HEK293 (cell line): ENCODE measurements at regions not wholly inside any gene's neighbourhood (a gene's known extent, or its start where the extent isn't known, plus 50 kb on each side); places are given as distances from the start of the nearest gene placed in this dataset.

Experiments
- CTCF ChIA-PET: fragments of 350-600 bp; formaldehyde crosslinking; extraction: SDS; loops from one replicate; lab custom pipeline; 2021; ENCODE audit warnings: antibody characterized with exemption; lab: Yijun Ruan, JAX
- POLR2A ChIA-PET: fragments of 300-600 bp; formaldehyde crosslinking; extraction: SDS; loops from one replicate; lab custom pipeline; 2020; ENCODE audit warnings: antibody characterized with exemption, inconsistent platforms; lab: Yijun Ruan, JAX
- H3K27ac ChIP-seq: fragments of 200-500 bp; sonication (Bioruptor generic); 2 replicates; pipeline ENCODE4 v1.5.1; 2014; ENCODE audit warnings: low read depth, low read length, control low read depth, inconsistent platforms; ENCODE audit errors: extremely low read depth
- H3K36me3 ChIP-seq, 2 experiments: fragments of 200-500 bp in 1 of 2; sonication (Bioruptor generic) in 1 of 2; 1 replicate in 1 of 2; 2 replicates in 1 of 2; pipeline ENCODE4 v1.5.1; 2014 to 2017; ENCODE audit warnings: inconsistent platforms in 2 of 2, low read length in 2 of 2; ENCODE audit not compliant: control insufficient read depth in 2 of 2, insufficient read depth in 1 of 2
- H3K4me1 ChIP-seq: fragments of 200-500 bp; sonication (Bioruptor generic); 2 replicates; pipeline ENCODE4 v1.5.1; 2014; ENCODE audit warnings: mild to moderate bottlenecking, low read length, inconsistent platforms; ENCODE audit not compliant: control insufficient read depth, insufficient read depth
- H3K4me3 ChIP-seq: 2 replicates; pipeline ENCODE4 v1.5.1; 2011; ENCODE audit warnings: low read depth, mild to moderate bottlenecking, control low read depth, low read length, moderate library complexity
- H3K9me3 ChIP-seq: fragments of 200-500 bp; sonication (Bioruptor generic); 2 replicates; pipeline ENCODE4 v1.5.1; 2014; ENCODE audit warnings: low read depth, low read length, inconsistent platforms; ENCODE audit not compliant: control insufficient read depth, insufficient read depth
- GLI4 ChIP-seq: fragments of 450-650 bp; formaldehyde crosslinking; IDR thresholded peaks from 2 replicates; pipeline ENCODE4 v1.5.1; 2016; ENCODE audit warnings: missing biosample characterization, missing genetic modification characterization
- KLF1 ChIP-seq: fragments of 450-650 bp; formaldehyde crosslinking; IDR thresholded peaks from 2 replicates; pipeline ENCODE4 v1.5.1; 2016; ENCODE audit warnings: missing biosample characterization, missing genetic modification characterization
- KLF16 ChIP-seq: fragments of 450-650 bp; formaldehyde crosslinking; IDR thresholded peaks from 2 replicates; pipeline ENCODE4 v1.5.1; 2017; ENCODE audit warnings: missing biosample characterization, missing genetic modification characterization
- ZEB2 ChIP-seq: fragments of 450-650 bp; formaldehyde crosslinking; IDR thresholded peaks from 2 replicates; pipeline ENCODE4 v1.5.1; 2016; ENCODE audit warnings: missing biosample characterization, missing genetic modification characterization
- ZFHX2 ChIP-seq: fragments of 450-650 bp; formaldehyde crosslinking; conservative IDR thresholded peaks from 2 replicates; pipeline ENCODE4 v1.5.1; 2016; ENCODE audit warnings: missing biosample characterization, missing genetic modification characterization
- ZNF112 ChIP-seq: fragments of 450-650 bp; formaldehyde crosslinking; IDR thresholded peaks from 2 replicates; pipeline ENCODE4 v1.5.0; 2017; ENCODE audit warnings: missing biosample characterization, missing genetic modification characterization
- ZNF132 ChIP-seq: fragments of 450-650 bp; formaldehyde crosslinking; IDR thresholded peaks from 2 replicates; pipeline ENCODE4 v1.5.1; 2017; ENCODE audit warnings: missing biosample characterization, missing genetic modification characterization, borderline replicate concordance
- ZNF274 ChIP-seq, 2 experiments: fragments of 200-500 bp in 1 of 2; fragments of 450-650 bp in 1 of 2; sonication (Bioruptor generic) in 1 of 2; formaldehyde crosslinking in 1 of 2; IDR thresholded peaks; 2 replicates each; pipeline versions ENCODE4 v1.5.1 to v1.6.1; 2014 to 2016; ENCODE audit warnings: borderline replicate concordance in 1 of 2, inconsistent platforms in 1 of 2, low read length in 1 of 2, missing biosample characterization in 1 of 2, missing genetic modification characterization in 1 of 2
- ZNF324 ChIP-seq: fragments of 450-650 bp; formaldehyde crosslinking; IDR thresholded peaks from 2 replicates; pipeline ENCODE4 v1.5.1; 2016; ENCODE audit warnings: missing biosample characterization, missing genetic modification characterization
- ZNF48 ChIP-seq: fragments of 450-650 bp; formaldehyde crosslinking; IDR thresholded peaks from 2 replicates; pipeline ENCODE4 v1.5.1; 2016; ENCODE audit warnings: missing biosample characterization, missing genetic modification characterization
- ZNF510 ChIP-seq: fragments of 450-650 bp; formaldehyde crosslinking; IDR thresholded peaks from 2 replicates; pipeline ENCODE4 v1.5.1; 2018; ENCODE audit warnings: mild to moderate bottlenecking, missing genetic modification characterization, missing biosample characterization; ENCODE audit not compliant: insufficient replicate concordance
- ZNF707 ChIP-seq: fragments of 450-650 bp; formaldehyde crosslinking; IDR thresholded peaks from 2 replicates; pipeline ENCODE4 v1.5.1; 2016; ENCODE audit warnings: missing biosample characterization, missing genetic modification characterization
- TF ChIP-seq, protein P1 (sequence below): fragments of 450-650 bp; formaldehyde crosslinking; IDR thresholded peaks from 2 replicates; pipeline ENCODE4 v1.5.1; 2016; ENCODE audit warnings: missing biosample characterization, missing genetic modification characterization
- TF ChIP-seq, protein P2 (sequence below): fragments of 450-650 bp; formaldehyde crosslinking; IDR thresholded peaks from 2 replicates; pipeline ENCODE4 v1.5.1; 2016; ENCODE audit warnings: missing biosample characterization, missing genetic modification characterization
- TF ChIP-seq, protein P3 (sequence below): fragments of 450-650 bp; formaldehyde crosslinking; IDR thresholded peaks from 2 replicates; pipeline ENCODE4 v1.5.1; 2016; ENCODE audit warnings: missing biosample characterization, missing genetic modification characterization
- TF ChIP-seq, protein P4 (sequence below): fragments of 450-650 bp; IDR thresholded peaks from 2 replicates; pipeline ENCODE4 v1.5.1; 2018; ENCODE audit warnings: missing biosample characterization, mild to moderate bottlenecking, missing genetic modification characterization
- TF ChIP-seq, protein P5 (sequence below): fragments of 450-650 bp; formaldehyde crosslinking; IDR thresholded peaks from 2 replicates; pipeline ENCODE4 v1.5.1; 2016; ENCODE audit warnings: missing biosample characterization, missing genetic modification characterization, borderline replicate concordance

- no peaks in the 10 kb centered on the region for H3K9me3 ChIP-seq
- H3K4me1 ChIP-seq = no peaks in the 10 kb centered on the region
- no peak overlapping the region for H3K27ac ChIP-seq
- no peak for TF ChIP-seq ZNF510 (tag by site-specific recombination)
- no peak for TF ChIP-seq ZNF48 (tag by site-specific recombination)
- TF ChIP-seq ZNF112 = no peak
- no peak for TF ChIP-seq GLI4 (tag by site-specific recombination)
- no peak for TF ChIP-seq ZNF707 (tag by site-specific recombination)
- TF ChIP-seq KLF1 (tag by site-specific recombination) = no peak
- TF ChIP-seq ZEB2 (tag by site-specific recombination) = no peak
- TF ChIP-seq, protein P1, sequence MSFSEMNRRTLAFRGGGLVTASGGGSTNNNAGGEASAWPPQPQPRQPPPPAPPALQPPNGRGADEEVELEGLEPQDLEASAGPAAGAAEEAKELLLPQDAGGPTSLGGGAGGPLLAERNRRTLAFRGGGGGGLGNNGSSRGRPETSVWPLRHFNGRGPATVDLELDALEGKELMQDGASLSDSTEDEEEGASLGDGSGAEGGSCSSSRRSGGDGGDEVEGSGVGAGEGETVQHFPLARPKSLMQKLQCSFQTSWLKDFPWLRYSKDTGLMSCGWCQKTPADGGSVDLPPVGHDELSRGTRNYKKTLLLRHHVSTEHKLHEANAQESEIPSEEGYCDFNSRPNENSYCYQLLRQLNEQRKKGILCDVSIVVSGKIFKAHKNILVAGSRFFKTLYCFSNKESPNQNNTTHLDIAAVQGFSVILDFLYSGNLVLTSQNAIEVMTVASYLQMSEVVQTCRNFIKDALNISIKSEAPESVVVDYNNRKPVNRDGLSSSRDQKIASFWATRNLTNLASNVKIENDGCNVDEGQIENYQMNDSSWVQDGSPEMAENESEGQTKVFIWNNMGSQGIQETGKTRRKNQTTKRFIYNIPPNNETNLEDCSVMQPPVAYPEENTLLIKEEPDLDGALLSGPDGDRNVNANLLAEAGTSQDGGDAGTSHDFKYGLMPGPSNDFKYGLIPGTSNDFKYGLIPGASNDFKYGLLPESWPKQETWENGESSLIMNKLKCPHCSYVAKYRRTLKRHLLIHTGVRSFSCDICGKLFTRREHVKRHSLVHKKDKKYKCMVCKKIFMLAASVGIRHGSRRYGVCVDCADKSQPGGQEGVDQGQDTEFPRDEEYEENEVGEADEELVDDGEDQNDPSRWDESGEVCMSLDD (tag by site-specific recombination) = no peak
- TF ChIP-seq, protein P2, sequence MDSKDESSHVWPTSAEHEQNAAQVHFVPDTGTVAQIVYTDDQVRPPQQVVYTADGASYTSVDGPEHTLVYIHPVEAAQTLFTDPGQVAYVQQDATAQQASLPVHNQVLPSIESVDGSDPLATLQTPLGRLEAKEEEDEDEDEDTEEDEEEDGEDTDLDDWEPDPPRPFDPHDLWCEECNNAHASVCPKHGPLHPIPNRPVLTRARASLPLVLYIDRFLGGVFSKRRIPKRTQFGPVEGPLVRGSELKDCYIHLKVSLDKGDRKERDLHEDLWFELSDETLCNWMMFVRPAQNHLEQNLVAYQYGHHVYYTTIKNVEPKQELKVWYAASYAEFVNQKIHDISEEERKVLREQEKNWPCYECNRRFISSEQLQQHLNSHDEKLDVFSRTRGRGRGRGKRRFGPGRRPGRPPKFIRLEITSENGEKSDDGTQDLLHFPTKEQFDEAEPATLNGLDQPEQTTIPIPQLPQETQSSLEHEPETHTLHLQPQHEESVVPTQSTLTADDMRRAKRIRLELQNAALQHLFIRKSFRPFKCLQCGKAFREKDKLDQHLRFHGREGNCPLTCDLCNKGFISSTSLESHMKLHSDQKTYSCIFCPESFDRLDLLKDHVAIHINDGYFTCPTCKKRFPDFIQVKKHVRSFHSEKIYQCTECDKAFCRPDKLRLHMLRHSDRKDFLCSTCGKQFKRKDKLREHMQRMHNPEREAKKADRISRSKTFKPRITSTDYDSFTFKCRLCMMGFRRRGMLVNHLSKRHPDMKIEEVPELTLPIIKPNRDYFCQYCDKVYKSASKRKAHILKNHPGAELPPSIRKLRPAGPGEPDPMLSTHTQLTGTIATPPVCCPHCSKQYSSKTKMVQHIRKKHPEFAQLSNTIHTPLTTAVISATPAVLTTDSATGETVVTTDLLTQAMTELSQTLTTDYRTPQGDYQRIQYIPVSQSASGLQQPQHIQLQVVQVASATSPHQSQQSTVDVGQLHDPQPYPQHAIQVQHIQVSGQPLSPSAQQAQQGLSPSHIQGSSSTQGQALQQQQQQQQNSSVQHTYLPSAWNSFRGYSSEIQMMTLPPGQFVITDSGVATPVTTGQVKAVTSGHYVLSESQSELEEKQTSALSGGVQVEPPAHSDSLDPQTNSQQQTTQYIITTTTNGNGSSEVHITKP (tag by site-specific recombination) = no peak
- no peaks in the 10 kb centered on the region for H3K36me3 ChIP-seq
- ChIA-PET CTCF (interaction anchor here (1.1 to 1.4 kb wide), 2 partner anchors 12 to 121 kb away, joined by 3 to 6 read pairs; no protein-coding TSS in a partner anchor), POLR2A (no interaction called here)
- H3K4me3 ChIP-seq = no peak overlapping the region
Measured at GRCh38 chr2:157181234-157181633, 76.3 kb upstream of the GALNT5 start.

GRCh38 chr2:157182204-157182709, 75.2 kb upstream of the GALNT5 start:
- Histone ChIP-seq H3K4me1 (no peaks in the 10 kb centered on the region), H3K9me3 (no peaks in the 10 kb centered on the region), H3K4me3 (no peak overlapping the region), H3K27ac (no peak overlapping the region), H3K36me3 (no peaks in the 10 kb centered on the region)
- POLR2A ChIA-PET = no interaction called here
- CTCF ChIA-PET = interaction anchor here (0.5 to 0.7 kb wide), 2 partner anchors 11 to 146 kb away, joined by 3 to 4 read pairs; no protein-coding TSS in a partner anchor
- no peak for TF ChIP-seq ZNF324 (tag by site-specific recombination)
- TF ChIP-seq, protein P3, sequence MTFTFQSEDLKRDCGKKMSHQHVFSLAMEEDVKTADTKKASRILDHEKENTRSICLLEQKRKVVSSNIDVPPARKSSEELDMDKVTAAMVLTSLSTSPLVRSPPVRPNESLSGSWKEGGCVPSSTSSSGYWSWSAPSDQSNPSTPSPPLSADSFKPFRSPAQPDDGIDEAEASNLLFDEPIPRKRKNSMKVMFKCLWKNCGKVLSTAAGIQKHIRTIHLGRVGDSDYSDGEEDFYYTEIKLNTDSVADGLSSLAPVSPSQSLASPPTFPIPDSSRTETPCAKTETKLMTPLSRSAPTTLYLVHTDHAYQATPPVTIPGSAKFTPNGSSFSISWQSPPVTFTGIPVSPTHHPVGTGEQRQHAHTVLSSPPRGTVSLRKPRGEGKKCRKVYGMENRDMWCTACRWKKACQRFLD = no peak
- no peak for TF ChIP-seq ZNF274 (IDR thresholded peaks at IDR 0.05; ENCODE audit: low read length)
- no peak for TF ChIP-seq ZNF274 (tag by site-specific recombination; IDR thresholded peaks at IDR 0.05; ENCODE audit: borderline replicate concordance)
- TF ChIP-seq, protein P4, sequence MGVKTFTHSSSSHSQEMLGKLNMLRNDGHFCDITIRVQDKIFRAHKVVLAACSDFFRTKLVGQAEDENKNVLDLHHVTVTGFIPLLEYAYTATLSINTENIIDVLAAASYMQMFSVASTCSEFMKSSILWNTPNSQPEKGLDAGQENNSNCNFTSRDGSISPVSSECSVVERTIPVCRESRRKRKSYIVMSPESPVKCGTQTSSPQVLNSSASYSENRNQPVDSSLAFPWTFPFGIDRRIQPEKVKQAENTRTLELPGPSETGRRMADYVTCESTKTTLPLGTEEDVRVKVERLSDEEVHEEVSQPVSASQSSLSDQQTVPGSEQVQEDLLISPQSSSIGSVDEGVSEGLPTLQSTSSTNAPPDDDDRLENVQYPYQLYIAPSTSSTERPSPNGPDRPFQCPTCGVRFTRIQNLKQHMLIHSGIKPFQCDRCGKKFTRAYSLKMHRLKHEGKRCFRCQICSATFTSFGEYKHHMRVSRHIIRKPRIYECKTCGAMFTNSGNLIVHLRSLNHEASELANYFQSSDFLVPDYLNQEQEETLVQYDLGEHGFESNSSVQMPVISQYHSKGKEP (tag by site-specific recombination) = no peak
- TF ChIP-seq ZFHX2 (tag by site-specific recombination) = no peak
- TF ChIP-seq ZNF132 (tag by site-specific recombination) = no peak
- TF ChIP-seq, protein P5, sequence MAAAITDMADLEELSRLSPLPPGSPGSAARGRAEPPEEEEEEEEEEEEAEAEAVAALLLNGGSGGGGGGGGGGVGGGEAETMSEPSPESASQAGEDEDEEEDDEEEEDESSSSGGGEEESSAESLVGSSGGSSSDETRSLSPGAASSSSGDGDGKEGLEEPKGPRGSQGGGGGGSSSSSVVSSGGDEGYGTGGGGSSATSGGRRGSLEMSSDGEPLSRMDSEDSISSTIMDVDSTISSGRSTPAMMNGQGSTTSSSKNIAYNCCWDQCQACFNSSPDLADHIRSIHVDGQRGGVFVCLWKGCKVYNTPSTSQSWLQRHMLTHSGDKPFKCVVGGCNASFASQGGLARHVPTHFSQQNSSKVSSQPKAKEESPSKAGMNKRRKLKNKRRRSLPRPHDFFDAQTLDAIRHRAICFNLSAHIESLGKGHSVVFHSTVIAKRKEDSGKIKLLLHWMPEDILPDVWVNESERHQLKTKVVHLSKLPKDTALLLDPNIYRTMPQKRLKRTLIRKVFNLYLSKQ (tag by site-specific recombination) = no peak
- TF ChIP-seq KLF16 (tag by site-specific recombination) = no peak
